SK-N-DZ (cell line): ENCODE measurements at regions not wholly inside any gene's neighbourhood (a gene's known extent, or its start where the extent isn't known, plus 50 kb on each side); places are given as distances from the start of the nearest gene placed in this dataset.

Experiments
- DNase-seq: peaks from one replicate; pipeline ENCODE4 v3.0.0-alpha.2; 2015; ENCODE audit warnings: low spot score

DNA sequence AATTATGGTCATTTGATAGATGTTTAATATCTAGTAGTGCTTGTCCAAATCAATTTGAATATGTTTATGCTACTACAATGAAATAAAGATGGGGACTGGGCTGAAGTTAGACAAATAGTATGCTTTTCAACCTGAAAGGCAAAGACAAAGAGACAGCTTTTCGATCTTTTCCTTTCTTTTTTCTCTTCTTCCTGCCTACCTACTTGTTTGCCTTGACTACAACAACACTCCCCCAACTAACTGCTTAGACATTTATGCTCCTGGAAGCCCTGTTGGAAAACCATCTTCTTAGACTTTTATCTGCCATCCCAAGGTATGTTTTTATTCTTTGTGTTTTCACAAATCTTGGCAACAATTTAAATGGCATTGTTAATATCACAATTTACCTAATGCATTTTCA, 374.4 kb upstream of the DDI1 start:
- DNase-seq, result no peak

DNA sequence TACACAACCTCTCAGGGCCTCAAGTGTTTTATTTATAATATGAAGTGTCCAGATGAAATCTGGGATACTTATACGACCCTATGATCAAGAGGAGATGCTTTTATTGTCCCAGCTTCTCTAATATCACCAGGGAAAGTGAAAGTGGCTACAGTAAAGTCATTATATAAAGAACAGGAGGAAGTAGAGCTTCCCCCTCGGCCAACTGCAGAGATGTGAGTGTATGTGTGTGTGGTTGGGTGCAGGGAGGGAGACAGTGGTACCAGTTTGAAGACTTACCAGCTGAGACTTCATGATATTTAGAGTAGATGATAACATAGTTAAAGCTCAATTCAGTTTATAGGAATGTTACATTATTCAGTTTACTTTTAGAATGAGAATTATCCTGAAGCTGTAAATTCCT, 373.6 kb upstream of the DDI1 start:
- DNase-seq, result no peak

DNA sequence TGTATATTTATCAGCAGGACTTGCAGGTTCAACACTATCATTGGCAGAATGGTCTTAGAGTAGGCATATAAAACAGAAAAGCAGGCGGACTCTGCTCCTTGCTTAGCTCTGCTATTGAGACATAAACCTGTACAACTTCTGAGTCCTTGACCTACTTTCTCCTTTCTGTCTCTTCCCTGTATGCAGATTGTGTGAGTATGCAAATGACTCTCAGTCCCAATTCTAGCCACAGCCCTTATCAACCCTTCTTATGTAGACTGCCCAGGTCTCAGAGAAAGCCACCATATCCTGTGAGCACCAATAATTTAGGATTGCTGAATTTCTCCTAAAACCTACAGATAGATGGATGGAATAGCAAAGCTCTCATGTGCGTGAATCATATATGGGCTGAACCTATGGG, 367.6 kb upstream of the DDI1 start:
- no peak for DNase-seq

DNA sequence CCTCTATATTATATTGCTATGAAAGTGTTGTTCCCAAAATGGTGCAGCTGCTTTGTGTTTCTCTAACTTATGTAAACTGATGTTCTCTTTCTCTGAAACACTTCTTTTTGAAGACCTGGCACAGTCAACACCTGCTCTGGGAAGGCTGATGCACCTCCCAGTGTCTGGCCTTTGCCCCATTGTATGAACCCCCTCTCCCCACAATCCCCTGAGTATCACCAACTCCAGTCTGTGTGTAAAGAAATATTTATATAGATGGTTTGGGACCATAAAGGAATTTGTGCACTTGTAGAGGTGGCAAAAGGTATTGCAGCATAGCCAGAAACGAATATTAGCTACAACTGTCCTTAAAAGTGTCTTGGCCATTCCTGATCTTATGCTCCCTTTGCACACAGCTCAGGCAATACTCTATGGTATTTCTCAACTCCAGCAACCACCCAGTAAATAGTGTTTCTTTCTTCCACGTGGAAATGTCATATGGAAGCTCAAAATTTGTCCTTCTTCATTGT, 365.2 kb upstream of the DDI1 start:
- no peak for DNase-seq

DNA sequence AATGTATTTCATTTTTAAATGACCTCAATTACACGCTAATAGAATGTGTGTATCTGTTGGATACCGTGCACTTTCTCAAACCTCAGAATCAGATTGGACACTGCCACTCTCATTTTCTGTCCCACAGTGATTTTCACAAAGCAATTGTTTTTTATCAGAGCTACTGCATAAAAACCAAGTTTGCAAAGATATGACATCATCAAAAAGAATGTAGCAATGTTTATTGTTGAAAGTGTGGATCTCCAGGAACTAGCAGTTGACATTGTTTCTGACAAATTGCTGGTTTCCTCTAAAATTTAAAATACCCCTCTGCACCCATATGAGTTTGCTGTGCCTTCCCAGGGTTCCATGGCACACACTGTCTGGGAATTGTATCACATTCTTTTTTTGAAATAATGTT, 362.7 kb upstream of the DDI1 start:
- DNase-seq, result no peak

DNA sequence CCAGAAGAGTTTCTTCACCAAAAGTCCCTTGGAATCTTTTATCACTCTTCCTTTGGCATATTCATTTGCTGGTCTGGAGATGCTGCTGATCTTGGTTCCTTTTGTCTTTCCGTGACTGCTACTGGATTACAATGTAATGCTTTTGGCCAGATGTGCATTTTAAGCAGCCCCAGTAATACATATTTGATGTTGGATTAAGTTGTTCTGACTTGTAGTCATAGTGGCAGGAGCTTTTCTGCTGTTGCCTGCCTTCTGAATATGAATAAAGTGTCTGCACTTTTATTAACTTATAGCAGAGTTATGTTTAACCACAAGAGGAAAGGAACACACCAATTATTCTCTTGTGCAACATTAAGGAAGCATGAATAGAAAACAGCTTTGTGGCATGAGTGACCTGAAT, 360.0 kb upstream of the DDI1 start:
- no peak for DNase-seq

DNA sequence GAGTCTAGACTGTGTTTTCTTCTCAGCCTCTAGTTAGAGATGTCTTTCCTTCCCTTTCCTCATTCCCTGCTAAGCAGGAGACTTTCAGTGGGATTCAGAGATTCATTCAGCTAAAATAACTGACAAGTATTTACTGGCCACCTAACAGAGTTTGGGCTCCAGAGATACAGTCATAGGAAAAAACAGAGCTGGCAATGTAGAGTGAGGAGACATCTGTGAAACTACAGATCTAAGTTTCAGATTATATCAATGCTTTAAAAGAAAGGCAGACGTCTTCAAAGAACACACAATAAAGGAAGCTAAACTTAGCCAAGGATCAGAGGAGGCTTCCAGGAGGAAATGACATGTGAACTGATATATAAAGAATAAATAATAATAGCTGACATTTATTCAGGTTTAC, 355.6 kb upstream of the DDI1 start:
- DNase-seq, result no peak

DNA sequence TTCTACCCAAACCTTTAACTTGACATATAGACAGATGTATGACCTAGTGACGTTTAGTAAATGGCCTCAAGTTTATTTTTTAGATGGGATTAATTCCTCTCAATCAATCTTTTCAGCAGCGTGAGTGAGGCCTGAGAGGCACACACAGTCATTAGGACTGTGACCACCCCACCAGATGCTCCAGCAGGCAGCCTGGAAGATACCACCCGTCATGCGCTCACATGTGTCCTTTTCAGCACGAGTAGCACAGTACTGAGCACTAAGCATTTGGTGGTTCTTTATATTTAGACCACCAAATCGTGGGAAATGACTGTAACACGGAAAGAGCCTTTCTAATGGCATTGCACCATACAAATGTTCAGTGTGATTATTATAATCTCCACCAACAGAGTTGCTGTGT, 354.6 kb upstream of the DDI1 start:
- DNase-seq, result no peak

DNA sequence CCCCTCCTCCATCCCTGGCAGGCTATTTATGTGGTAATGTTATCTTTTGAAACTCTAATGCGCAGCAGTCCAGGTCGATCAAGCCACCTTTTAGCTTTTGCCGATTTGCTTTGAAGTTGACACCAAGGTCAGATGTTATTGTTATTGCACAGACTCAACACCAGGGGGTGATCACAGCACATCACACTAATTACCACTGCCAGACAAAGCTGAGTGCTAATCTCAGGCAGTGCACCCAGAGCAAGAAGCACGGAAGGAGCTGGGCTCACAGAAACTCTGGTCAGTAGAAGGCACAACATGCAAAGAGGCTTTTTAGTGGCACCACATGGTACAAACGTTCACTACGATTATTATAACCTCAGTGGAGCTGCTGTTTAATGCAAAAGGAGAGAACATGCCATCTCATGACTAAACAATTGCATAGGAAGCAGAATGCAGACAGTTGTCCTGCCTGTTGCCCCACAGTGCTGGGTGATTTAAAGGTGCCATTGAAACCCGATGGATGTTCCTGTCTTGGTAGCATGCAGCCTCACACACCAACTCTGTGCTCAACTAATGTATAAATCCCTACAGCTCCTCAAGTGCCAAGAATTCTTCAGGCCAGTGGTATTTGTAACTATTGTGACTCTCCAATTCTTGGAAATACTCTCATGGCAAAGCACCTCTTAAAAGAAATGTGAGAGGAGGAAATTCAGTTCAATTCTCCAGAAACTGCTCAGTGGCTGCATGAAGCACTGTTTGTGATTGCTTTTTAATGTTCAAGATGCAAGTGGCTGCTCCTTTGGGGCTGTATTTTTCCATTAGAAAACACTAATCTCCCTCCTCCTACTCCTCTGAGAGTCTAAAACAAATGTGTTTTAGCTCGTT, 353.9 kb upstream of the DDI1 start:
- peak; percentile 69 for DNase-seq

DNA sequence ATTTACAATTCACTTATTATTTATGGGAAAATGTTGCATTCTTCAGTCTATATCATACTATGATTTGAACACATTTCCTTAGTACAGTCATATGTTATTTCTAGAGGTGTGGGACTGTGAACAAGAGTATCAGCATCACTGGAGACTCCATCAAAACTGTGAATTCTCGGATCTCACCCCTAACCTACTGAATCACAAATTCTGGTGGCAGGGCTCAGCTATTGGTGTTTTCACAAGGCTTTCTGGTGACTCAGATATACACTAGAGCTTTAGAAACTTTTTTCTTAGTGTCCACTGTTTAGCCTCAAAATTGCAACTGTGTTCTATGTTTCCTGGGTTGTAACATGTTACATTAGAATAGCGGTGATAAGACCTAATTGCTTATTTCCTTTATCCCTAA, 352.9 kb upstream of the DDI1 start:
- DNase-seq, result no peak

DNA sequence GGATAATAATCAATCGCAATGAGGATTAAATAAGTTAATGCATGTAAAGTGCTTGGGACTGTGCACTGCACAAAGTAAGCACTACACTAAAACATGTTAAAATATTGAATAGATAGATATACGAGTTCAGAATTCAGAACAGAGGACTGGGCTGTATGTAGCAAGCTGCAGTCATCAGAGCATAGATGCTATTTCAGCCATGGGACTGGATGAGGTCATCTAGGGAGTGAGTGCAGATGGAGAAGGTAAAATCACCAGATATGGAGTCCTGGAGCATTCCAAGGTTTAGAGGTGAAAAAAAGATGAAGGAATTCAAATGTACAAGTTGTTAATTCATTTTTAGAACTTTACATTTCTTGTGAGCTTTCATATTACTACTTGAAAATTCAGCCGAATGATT, 347.5 kb upstream of the DDI1 start:
- no peak for DNase-seq

DNA sequence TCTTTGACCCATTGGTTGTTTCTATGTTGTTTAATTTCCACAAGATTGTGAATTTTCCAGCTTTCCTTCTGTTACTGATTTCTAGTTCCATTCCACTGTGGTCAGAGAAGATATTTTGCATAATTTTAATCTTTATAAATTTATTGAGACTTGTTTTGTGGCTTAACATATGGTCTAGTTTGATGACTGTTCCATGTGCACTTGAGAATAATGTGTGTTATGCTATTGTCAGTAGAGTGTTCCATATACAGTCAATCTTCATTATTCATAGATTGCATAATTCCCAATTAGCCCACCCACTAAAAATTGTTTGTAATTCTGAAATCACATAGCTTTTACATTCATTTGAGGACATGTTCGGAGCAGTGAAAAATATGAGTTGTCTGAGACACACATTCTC, 346.1 kb upstream of the DDI1 start:
- no peak for DNase-seq

DNA sequence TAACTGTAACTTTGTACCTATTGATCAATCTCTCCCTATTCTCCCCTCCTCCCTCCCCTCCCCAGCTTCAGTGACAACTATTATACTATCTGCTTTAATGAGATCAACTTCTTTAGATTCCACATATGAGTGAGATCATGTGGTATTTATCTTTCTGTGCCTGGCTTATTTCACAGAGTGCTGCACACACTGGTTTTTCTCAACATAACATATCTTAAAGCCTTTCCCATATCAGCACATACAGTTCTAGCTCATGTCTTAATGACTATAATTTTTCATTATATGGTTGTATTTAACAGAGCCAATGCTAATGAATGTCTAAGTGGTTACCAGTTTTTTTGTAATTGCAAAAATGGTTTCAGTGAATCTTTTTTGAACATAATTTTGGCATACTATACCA, 340.3 kb upstream of the DDI1 start:
- peak; percentile 25 for DNase-seq

DNA sequence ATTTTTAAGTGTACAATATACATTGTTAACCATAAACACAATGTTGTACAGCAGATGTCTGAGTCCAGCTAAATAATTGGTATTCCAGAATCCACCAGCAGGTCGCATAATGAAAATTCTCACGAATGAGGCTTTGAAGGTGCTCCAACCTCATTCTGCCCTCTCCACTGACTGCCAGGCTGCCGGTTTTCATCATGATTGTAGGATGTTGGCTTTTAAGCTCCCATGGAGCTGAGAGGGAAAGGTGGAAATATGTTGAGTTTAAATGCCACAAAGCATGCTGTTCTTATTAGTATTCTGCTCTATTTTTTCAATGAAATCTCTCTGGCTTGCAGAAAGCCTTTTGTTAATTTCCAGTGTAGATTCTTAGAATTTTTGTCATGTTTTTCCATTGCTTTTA, 337.2 kb upstream of the DDI1 start:
- no peak for DNase-seq

DNA sequence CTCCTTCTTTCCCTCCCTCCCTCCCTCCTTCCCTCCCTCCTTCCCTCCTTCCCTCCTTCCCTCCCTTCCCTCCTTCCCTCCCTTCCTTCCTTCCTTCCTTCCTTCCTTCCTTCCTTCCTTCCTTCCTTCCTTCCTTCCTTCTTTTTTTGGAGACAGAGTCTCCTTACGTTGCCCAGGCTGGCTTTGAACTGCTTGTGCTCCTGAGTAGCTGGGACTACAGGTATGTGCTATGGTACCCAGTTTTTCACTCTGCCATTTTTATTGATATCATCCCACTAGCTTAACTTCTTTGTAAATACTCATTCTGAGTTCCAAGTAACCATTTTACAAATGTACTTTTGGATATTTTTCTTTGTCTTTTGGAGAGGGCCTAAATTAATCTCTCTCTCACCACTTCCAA, 336.8 kb upstream of the DDI1 start:
- no peak for DNase-seq

DNA sequence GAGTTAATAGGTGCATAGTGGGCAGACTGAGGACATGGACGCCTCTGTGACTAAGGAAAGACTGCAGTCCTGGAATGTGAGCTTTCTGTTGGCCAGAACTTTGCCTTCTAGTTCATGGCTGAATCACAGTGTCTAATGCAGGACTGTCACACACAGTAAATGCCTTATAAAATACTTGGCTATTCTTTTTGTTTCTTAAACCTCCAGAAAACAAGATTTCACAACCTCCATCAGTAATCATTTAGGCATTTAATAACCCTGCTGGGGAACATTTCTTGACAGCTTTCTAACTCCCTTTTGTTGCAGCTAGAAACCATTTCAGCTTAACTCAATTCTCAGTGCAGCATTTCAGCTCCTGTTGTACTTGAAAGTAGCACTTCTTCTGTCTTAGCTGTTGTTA, 335.8 kb upstream of the DDI1 start:
- no peak for DNase-seq

DNA sequence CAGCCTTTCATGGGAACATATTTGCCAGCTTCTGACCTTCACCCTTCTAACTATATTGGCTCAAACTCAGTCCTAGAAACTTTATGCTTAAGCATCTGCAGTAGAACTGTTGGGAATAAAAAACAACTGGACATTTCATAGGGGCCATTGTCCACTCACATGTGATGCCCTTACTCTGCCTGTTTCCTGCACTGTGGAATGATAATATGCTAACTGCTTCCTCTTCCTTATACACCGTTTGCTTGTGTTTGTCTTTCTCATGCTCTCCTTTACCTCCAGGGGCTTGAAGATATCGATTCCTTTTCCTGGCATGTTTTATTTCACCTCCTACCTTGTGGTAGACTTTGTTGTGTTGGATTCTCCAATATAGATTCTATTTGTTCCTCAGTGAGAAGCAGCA, 333.0 kb upstream of the DDI1 start:
- DNase-seq, result no peak

DNA sequence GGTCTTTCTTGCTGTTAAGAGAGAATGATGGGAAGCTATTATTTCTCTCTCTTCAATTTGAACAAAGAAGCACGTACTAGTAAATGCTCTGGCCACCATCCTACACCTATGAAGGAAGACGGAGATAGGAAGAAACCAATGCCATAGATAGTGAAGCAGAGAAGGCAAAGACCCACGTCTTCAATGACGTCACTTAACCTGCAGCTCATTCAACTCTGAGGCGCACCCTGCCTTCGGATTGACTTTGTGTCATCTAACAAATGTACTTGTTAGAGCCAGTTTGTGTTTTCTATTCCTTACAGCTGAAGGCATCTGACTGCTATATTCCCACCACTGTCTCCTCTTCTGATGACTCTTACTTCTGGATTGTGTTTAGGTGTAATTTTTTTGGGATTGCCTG, 332.5 kb upstream of the DDI1 start:
- no peak for DNase-seq

DNA sequence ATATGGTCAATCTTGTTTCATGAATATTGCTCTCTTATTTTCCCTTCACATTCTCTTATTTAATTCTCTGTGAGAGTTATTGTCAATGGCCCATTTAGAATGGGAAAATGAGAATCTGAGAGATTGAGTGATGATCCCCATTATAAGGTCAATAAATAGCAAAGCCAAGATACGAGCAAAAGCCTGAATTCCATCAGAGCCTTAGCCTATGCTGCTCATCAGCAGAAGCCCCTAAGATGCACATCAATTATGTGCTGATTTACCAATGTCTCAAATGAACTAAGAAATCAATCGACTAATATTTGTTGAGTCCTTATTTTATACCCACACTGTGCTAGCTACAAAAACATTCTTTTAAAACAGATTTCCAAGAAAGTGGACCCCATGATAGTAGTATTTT, 330.8 kb upstream of the DDI1 start:
- DNase-seq, result no peak

DNA sequence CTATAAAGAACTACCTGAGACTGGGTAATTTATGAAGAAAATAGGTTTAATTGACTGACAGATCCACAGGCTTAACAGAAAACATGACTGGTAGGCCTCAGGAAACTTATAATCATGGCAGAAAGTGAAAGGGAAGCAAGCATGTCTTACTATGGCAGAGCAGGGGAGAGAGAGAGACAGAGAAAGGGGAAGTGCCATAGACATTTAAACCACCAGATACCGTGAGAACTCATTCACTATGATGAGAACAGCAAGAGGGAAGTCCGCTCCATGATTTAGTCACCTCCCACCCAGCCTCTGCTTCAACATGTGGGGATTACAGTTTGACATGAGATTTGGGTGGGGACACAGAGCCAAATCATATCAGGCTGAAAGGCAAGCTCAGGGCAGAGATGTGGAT, 327.1 kb upstream of the DDI1 start:
- no peak for DNase-seq

DNA sequence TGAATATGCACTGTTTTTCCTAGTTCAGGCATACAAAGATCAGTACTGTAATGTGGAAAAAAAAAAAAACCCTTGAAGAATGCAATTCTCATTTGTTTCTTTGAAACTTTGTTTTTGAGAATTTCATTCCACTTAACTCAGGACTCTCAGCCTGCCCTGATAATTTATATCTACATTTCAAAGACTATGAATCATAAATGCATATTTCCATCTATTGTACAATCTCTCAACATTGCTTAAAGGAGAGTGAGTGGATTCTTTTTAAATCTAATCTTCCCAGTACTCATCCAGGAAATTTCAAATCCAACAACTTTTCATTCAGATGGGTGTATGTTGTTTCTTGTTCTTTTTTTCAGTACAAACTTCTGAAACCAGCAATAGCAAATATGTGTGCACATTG, 322.2 kb upstream of the DDI1 start:
- DNase-seq, result no peak

DNA sequence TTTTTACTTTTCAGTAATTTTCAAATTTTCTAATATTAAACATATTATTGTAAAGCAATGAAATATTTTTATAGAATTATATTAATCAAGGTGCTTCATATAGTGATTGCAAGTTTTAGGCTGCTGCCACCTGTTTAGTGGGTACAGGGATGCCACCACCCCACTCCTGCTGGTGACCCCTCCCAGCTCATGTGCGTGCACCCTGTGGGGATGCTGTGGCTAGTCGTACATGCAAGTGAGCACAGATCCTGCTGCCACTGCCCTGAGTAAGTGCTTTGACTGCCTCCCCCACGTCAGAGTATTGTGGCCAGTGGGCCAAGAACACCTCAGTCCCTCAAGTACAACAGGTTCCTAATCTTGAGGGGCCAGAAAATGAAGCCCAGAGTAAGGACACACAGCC, 320.1 kb upstream of the DDI1 start:
- no peak for DNase-seq

DNA sequence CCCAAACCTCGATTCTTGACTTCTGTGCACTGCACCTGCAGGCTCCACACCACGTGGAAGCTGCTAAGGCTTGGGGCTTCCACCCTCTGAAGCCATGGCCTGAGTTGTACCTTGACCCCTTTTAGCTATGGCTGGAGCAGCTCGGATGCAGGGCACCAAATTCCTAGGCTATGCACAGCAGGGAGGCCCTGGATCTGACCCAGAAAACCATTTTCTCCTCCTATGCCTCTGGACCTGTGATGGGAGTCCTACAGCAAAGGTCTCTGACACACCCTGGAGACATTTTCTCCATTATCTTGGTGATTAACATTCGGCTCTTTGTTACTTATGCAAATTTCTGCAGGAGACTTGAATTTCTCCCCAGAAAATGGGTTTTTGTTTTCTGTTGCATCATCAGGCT, 309.2 kb upstream of the DDI1 start:
- no peak for DNase-seq

DNA sequence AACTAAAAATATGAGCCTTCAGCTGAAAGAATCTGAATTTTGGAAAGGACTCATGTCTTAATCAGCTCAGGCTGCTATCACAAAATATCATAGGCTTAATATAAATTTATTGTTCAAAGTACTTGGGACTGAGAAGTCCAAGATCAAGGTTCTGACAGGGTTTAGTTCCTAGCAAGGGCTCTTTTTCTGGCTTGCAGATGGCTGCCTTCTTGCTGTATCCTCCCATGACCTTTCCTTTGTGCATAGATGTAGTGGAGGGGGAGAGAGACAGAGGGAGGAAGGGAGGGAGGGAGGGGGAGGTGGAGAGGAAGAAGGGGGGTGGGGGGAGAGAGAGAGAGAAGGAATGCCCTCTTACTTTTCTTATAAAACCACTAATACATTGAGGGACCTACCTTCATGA, 306.8 kb upstream of the DDI1 start:
- no peak for DNase-seq
